H9 (cell line): ENCODE measurements at regions not wholly inside any gene's neighbourhood (a gene's known extent, or its start where the extent isn't known, plus 50 kb on each side); places are given as distances from the start of the nearest gene placed in this dataset.

Source experiments
- DNase-seq: peaks from one replicate; pipeline ENCODE4 v3.0.0-alpha.2; 2017
- H2AFZ ChIP-seq: one replicate; pipeline ENCODE4 v1.6.1; 2013; ENCODE audit warnings: mild to moderate bottlenecking, low read length, control low read depth, moderate library complexity
- H2AK5ac ChIP-seq: 2 replicates; pipeline ENCODE4 v1.6.1; 2013; ENCODE audit warnings: low read length, control low read depth, mixed read lengths; ENCODE audit not compliant: insufficient read length
- H2BK120ac ChIP-seq: one replicate; pipeline ENCODE4 v1.6.1; 2013; ENCODE audit warnings: low read depth, mild to moderate bottlenecking, low read length, control low read depth, inconsistent platforms; ENCODE audit not compliant: poor library complexity, severe bottlenecking
- H2BK12ac ChIP-seq: 2 replicates; pipeline ENCODE4 v1.6.1; 2013; ENCODE audit warnings: low read length, control low read depth, mixed read lengths, low read depth; ENCODE audit not compliant: insufficient read length
- H2BK15ac ChIP-seq: 2 replicates; pipeline ENCODE4 v1.6.1; 2013; ENCODE audit warnings: low read depth, low read length, control low read depth
- H2BK20ac ChIP-seq: one replicate; pipeline ENCODE4 v1.6.1; 2013; ENCODE audit warnings: low read depth, mild to moderate bottlenecking, low read length, control low read depth, inconsistent platforms; ENCODE audit not compliant: poor library complexity, severe bottlenecking
- H2BK5ac ChIP-seq: 2 replicates; pipeline ENCODE4 v1.6.1; 2013; ENCODE audit warnings: low read length, control low read depth, mixed read lengths; ENCODE audit not compliant: insufficient read length
- H3K14ac ChIP-seq: 2 replicates; pipeline ENCODE4 v1.6.1; 2013; ENCODE audit warnings: low read length, control low read depth; ENCODE audit not compliant: insufficient read depth
- H3K18ac ChIP-seq: 2 replicates; pipeline ENCODE4 v1.6.1; 2013; ENCODE audit warnings: low read depth, mild to moderate bottlenecking, mixed read lengths, low read length, control low read depth; ENCODE audit not compliant: insufficient read length
- H3K23ac ChIP-seq: 2 replicates; pipeline ENCODE4 v1.6.1; 2013; ENCODE audit warnings: low read length, control low read depth, mixed read lengths, low read depth; ENCODE audit not compliant: insufficient read length
- H3K23me2 ChIP-seq: 2 replicates; pipeline ENCODE4 v1.6.1; 2013; ENCODE audit warnings: low read depth, mild to moderate bottlenecking, mixed read lengths, low read length, control low read depth; ENCODE audit not compliant: insufficient read length, poor library complexity, severe bottlenecking
- H3K27ac ChIP-seq: 2 replicates; pipeline ENCODE4 v1.5.1; 2013; ENCODE audit warnings: low read length, control low read depth, mixed read lengths, low read depth; ENCODE audit not compliant: insufficient read length
- H3K27me3 ChIP-seq: 2 replicates; pipeline ENCODE4 v1.6.1; 2013; ENCODE audit warnings: low read length, control low read depth, inconsistent platforms; ENCODE audit not compliant: insufficient read depth
- H3K4ac ChIP-seq: 2 replicates; pipeline ENCODE4 v1.6.1; 2013; ENCODE audit warnings: low read depth, mild to moderate bottlenecking, control low read depth, inconsistent platforms, low read length, moderate library complexity
- H3K4me1 ChIP-seq: 2 replicates; pipeline ENCODE4 v1.6.1; 2013; ENCODE audit warnings: low read length, control low read depth, inconsistent platforms; ENCODE audit not compliant: insufficient read depth
- H3K4me2 ChIP-seq: 2 replicates; pipeline ENCODE4 v1.6.1; 2013; ENCODE audit warnings: low read length, control low read depth, mixed read lengths; ENCODE audit not compliant: insufficient read length, insufficient read depth
- H3K56ac ChIP-seq: 2 replicates; pipeline ENCODE4 v1.6.1; 2013; ENCODE audit warnings: low read depth, mild to moderate bottlenecking, mixed read lengths, low read length, control low read depth; ENCODE audit not compliant: insufficient read length
- H3K79me1 ChIP-seq: 2 replicates; pipeline ENCODE4 v1.6.1; 2013; ENCODE audit warnings: low read depth, mild to moderate bottlenecking, moderate library complexity, low read length, control low read depth, inconsistent platforms; ENCODE audit not compliant: insufficient read depth, poor library complexity, severe bottlenecking
- H3K79me2 ChIP-seq: 2 replicates; pipeline ENCODE4 v1.6.1; 2013; ENCODE audit warnings: low read length, control low read depth, inconsistent platforms; ENCODE audit not compliant: insufficient read depth
- H3K9ac ChIP-seq: 2 replicates; pipeline ENCODE4 v1.6.1; 2013; ENCODE audit warnings: low read length, control low read depth, mixed read lengths; ENCODE audit not compliant: insufficient read length; ENCODE audit errors: extremely low read depth
- H3K9me3 ChIP-seq: one replicate; pipeline ENCODE4 v1.6.1; 2013; ENCODE audit warnings: low read depth, low read length, inconsistent platforms; ENCODE audit not compliant: control insufficient read depth
- H3T11ph ChIP-seq: one replicate; pipeline ENCODE4 v1.6.1; 2013; ENCODE audit warnings: mild to moderate bottlenecking, low read length, control low read depth, inconsistent platforms
- H4K20me1 ChIP-seq: one replicate; pipeline ENCODE4 v1.6.1; 2013; ENCODE audit not compliant: control insufficient read depth, insufficient read length, insufficient read depth
- H4K5ac ChIP-seq: 2 replicates; pipeline ENCODE4 v1.6.1; 2013; ENCODE audit warnings: low read depth, mild to moderate bottlenecking, mixed read lengths, low read length, control low read depth; ENCODE audit not compliant: insufficient read length
- H4K8ac ChIP-seq: replicated peaks from 2 replicates; pipeline ENCODE4 v1.6.1; 2013; ENCODE audit warnings: low read length, control low read depth, mixed read lengths, low read depth; ENCODE audit not compliant: insufficient read length
- H4K91ac ChIP-seq: 2 replicates; pipeline ENCODE4 v1.6.1; 2013; ENCODE audit warnings: low read depth, mild to moderate bottlenecking, moderate library complexity, mixed read lengths, low read length, control low read depth; ENCODE audit not compliant: insufficient read length
- H3K27ac Mint-ChIP-seq, 3 experiments: 2 replicates in 2 of 3; 3 replicates in 1 of 3; pipeline ENCODE4 v1.8.0; 2020 to 2021; ENCODE audit warnings: mixed read lengths in 3 of 3, mild to moderate bottlenecking in 1 of 3, moderate library complexity in 1 of 3
- H3K27me3 Mint-ChIP-seq: 2 replicates; pipeline ENCODE4 v1.8.0; 2021; ENCODE audit warnings: low read depth, mild to moderate bottlenecking, moderate library complexity, mixed read lengths
- H3K36me3 Mint-ChIP-seq, 3 experiments: 2 replicates in 2 of 3; 3 replicates in 1 of 3; pipeline ENCODE4 v1.8.0; 2020 to 2021; ENCODE audit warnings: low read depth in 3 of 3, mixed read lengths in 3 of 3; ENCODE audit not compliant: insufficient read depth in 1 of 3
- H3K4me1 Mint-ChIP-seq, 2 experiments: 2 replicates each; pipeline ENCODE4 v1.8.0; 2020; ENCODE audit warnings: mixed read lengths in 2 of 2
- H3K4me3 Mint-ChIP-seq, 2 experiments: 2 replicates in 1 of 2; 3 replicates in 1 of 2; pipeline ENCODE4 v1.8.0; 2020 to 2021; ENCODE audit warnings: mild to moderate bottlenecking in 2 of 2, mixed read lengths in 2 of 2, moderate library complexity in 1 of 2
- H3K9me3 Mint-ChIP-seq, 2 experiments: 2 replicates in 1 of 2; 3 replicates in 1 of 2; pipeline ENCODE4 v1.8.0; 2020; ENCODE audit warnings: mild to moderate bottlenecking in 2 of 2, mixed read lengths in 2 of 2, moderate library complexity in 1 of 2
- CTCF ChIP-seq: fragments of 200-600 bp; sonication (generic); conservative IDR thresholded peaks from 3 replicates; pipeline ENCODE4 v1.8.0; 2021; ENCODE audit warnings: antibody characterized with exemption, mild to moderate bottlenecking
- WGBS: extraction: QIAGEN DNeasy Blood & Tissue Kit; methylation state at CpG from one replicate; pipeline ENCODE4 v1.1.7; 2013; ENCODE audit warnings: missing lambda C conversion rate, low lambda C conversion rate, mixed read lengths; ENCODE audit not compliant: insufficient read length; ENCODE audit errors: extremely low coverage; 5-methylcytosine and 5-hydroxymethylcytosine counted together

- Histone ChIP-seq H4K20me1 (no peaks in the 10 kb centered on the region), H3K27ac (no peak overlapping the region), H3K23me2 (no peaks in the 10 kb centered on the region), H4K8ac (no peak overlapping the region), H3K4ac (no peak overlapping the region), H2BK120ac (no peak overlapping the region), H2BK15ac (no peak overlapping the region), H3K79me1 (no peaks in the 10 kb centered on the region), H3T11ph (no peak overlapping the region), H3K4me1 (no peaks in the 10 kb centered on the region), H2BK5ac (no peak overlapping the region), H3K18ac (no peak overlapping the region), H3K4me2 (no peak overlapping the region), H3K14ac (no peak overlapping the region), H3K79me2 (no peaks in the 10 kb centered on the region), H3K23ac (no peak overlapping the region), H3K27me3 (no peaks in the 10 kb centered on the region), H3K56ac (no peak overlapping the region), H2BK20ac (no peak overlapping the region), H2AK5ac (no peak overlapping the region), H2BK12ac (no peak overlapping the region), H4K91ac (no peak overlapping the region), H4K5ac (no peak overlapping the region), H2AFZ (no peak overlapping the region), H3K9me3 (no peaks in the 10 kb centered on the region), H3K9ac (no peak overlapping the region)
- DNase-seq, result no peak
- Mint-ChIP-seq H3K27me3 (peaks cover 20% of the 10 kb centered on the region), H3K27ac (no peak overlapping the region), H3K4me3 (no peak overlapping the region), H3K36me3 (peaks cover 0 to 5% (median 4%) of the 10 kb centered on the region in 3 experiments; a peak in 3 of 7 replicates), H3K4me1 (peaks cover 2 to 7% of the 10 kb centered on the region in 2 experiments; a peak in 2 of 4 replicates), H3K9me3 (peaks cover 8 to 13% of the 10 kb centered on the region in 2 experiments)
- TF ChIP-seq CTCF, result no peak
- WGBS, result no CpG with 5 or more reads among the region's 4 CpGs
Observed at GRCh38 chr2:238974081-238974480, 126.2 kb downstream of the TWIST2 start.
